ENCODE measurements at regions not wholly inside any gene's neighbourhood (a gene's known extent, or its start where the extent isn't known, plus 50 kb on each side); places are given as distances from the start of the nearest gene placed in this dataset.

DNA sequence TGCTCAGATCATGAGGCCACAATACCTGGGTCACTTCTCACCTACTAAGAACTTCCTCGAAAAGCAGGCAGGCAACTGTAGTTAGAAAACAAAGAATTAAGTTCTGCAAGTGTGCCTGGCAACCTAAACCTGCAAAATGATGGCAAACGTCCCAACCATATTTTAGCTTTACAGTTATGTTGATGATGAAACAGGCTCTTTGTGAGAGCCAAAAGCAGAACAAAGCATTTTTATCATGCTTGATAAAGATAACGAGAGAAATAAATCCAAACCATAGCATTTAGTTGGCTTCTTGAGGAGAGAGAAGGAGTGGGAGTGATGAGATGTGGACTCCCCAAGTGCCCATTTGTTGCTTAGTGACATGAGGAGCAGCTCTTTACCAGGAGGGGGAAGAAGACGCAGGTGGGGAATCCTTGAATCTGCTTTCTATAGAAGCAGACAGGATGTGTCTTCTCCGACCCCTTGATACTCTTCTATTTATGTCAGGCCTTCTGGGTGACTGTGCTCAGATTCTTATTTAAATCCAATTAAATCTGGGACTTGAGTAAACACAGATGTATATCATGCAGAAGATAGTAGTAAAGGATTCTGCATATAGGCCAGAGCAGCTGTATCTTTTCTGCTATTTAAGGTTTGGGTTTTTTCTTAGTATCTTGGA lies 221.2 kb downstream of the TMEM167A start:
- no peak for DNase-seq (ENCODE audit: extremely low read depth in 1 of 2, low read depth in 1 of 2)

GRCh38 chr5:82854956-82855355 lies 222.2 kb downstream of the TMEM167A start:
- no peak for DNase-seq (ENCODE audit: extremely low read depth in 1 of 2, low read depth in 1 of 2)

DNA sequence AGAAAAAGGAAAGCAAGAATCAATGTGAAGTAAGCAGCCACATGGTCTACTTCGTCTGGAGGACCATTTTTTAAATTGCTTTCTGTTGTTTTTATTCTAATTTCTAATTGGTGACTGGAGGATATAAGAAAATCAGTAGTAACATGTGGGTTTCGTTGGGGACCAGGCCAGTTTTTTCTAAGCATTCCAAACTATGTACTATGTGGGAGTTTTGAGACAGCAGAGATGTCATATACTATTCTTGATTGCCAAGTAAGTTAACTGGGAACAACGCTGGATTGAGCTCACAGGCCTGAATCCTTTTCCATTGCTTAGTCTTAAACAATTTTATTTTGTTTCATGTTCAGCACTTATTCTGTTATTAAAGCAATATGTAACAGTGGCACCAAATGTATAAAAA lies 225.7 kb downstream of the TMEM167A start:
- DNase-seq (ENCODE audit: extremely low read depth in 1 of 2, low read depth in 1 of 2) = no peak

DNA sequence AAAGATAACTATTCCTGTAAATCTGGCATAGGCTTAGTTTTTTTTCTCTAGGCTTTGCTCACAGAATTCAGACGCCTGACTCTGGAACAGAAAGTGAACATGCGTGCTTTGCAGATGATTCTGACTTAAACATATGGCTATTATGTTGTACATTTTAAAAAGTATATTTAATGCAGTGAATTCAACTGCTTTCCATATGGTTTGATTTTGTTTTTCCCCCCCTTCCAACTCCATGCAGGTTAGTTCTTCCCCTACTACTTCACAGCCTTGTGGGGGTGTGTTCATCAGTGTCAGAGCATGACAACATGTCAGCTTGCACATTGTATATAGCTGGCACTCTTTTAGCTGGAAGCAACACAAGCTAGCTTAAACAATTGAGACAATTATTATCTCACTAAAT lies 226.8 kb downstream of the TMEM167A start:
- no peak for DNase-seq (ENCODE audit: extremely low read depth in 1 of 2, low read depth in 1 of 2)

DNA sequence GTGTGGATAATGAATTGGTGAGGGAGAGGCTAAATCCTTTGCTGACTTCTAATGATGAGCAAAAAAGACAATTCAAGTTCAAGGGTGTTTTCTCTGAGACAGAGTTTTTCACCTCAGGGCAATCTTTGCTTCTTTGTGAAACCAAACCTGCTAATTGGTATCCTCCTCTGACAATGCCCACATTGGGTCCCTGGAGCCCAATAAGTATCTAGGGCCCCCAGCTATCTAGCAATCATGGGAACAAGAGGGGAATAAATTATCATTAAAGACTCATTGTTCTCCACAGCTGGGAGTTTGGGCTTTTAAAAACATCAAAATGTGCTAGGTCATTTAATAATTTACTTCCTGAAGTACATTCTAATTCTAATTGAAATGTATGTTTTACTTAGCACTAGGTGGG lies 227.3 kb downstream of the TMEM167A start:
- no peak for DNase-seq (ENCODE audit: extremely low read depth in 1 of 2, low read depth in 1 of 2)

GRCh38 chr5:82847562-82847961 lies 229.6 kb downstream of the TMEM167A start:
- no peak for DNase-seq (ENCODE audit: extremely low read depth in 1 of 2, low read depth in 1 of 2)

GRCh38 chr5:82839881-82840280 lies 237.3 kb downstream of the TMEM167A start:
- DNase-seq (ENCODE audit: extremely low read depth in 1 of 2, low read depth in 1 of 2) = no peak

GRCh38 chr5:82835488-82835887 lies 241.7 kb downstream of the TMEM167A start:
- DNase-seq (ENCODE audit: extremely low read depth in 1 of 2, low read depth in 1 of 2) = no peak

DNA sequence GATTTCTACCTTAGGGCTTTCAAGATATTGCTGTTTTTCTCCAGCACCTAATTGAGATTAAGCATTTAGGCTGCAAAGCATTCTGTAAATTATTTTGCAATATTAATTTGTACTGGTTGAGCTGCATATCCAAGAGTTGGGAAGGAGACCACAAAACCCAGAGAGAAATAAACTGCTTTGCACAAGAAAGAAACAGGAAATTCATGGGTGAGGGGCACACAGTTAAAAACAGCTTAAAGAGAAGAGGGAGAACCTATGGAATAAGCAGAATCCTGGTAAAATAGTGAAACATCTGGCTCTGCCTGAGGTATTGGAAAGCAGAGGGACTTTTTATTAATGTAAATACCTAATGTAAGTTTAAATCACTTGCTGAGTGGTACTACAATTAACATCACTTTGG lies 243.0 kb downstream of the TMEM167A start:
- DNase-seq (ENCODE audit: extremely low read depth in 1 of 2, low read depth in 1 of 2) = no peak

DNA sequence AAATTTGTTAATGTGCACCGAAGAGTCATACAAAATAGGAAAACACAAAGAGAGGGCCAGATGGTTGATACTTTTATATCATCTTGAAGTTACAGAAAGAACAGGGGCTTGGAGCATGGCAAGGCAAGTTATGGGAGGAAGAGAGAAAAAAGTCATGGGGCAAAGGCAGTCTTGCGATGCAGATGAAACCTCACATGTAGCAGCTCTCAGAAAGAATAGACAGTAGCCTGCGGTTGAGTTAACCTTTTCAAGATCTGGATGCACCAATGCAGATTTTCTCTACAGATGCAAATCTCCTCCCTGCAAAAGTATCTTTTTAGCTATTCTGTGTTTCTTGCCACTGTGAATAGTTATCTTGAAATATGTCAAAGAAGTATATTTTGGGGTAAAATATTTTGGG lies 243.9 kb downstream of the TMEM167A start:
- no peak for DNase-seq (ENCODE audit: extremely low read depth in 1 of 2, low read depth in 1 of 2)

GRCh38 chr5:82832445-82832844 lies 244.7 kb downstream of the TMEM167A start:
- DNase-seq (ENCODE audit: extremely low read depth in 1 of 2, low read depth in 1 of 2) = no peak

DNA sequence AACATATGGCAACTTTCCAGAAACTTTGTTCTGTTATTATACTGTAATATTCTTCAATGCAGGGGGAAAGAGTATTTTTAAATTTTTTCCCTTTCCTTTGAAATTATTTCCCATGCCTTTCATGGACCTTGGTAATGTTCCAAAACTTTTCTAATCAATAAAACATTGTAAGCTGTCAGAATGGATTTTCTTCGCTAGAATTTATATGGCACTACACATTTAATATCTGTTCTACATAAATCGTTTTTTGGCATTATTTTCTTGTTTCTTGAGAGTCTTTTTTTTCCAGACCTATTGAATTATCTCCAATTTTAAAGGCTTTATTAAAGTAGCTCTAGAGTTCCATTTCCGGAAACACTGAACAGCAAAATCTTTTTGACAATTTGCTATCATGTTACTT lies 249.0 kb downstream of the TMEM167A start:
- DNase-seq (ENCODE audit: extremely low read depth in 1 of 2, low read depth in 1 of 2) = no peak

- no peak for DNase-seq (ENCODE audit: extremely low read depth in 1 of 2, low read depth in 1 of 2)
Observed at GRCh38 chr5:82827651-82828050, 249.5 kb downstream of the TMEM167A start.

DNA sequence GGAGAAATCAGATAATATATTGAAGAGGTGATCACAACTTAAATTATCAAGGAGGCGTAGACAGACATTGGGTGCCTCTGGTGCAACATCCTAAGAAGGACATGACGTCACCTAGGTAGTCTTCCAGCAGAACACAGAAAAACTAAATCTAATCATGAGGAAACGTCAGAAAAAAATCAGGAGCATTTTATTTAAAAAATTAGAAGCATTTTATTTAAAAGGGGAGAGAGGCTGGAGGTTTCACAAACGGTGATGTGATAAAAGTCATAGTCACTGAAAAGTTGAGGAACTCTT lies 254.6 kb downstream of the TMEM167A start:
- DNase-seq (ENCODE audit: extremely low read depth in 1 of 2, low read depth in 1 of 2) = no peak

- no peak for DNase-seq (ENCODE audit: extremely low read depth in 1 of 2, low read depth in 1 of 2)
Observed at GRCh38 chr5:82821846-82822633, 255.2 kb downstream of the TMEM167A start.

DNA sequence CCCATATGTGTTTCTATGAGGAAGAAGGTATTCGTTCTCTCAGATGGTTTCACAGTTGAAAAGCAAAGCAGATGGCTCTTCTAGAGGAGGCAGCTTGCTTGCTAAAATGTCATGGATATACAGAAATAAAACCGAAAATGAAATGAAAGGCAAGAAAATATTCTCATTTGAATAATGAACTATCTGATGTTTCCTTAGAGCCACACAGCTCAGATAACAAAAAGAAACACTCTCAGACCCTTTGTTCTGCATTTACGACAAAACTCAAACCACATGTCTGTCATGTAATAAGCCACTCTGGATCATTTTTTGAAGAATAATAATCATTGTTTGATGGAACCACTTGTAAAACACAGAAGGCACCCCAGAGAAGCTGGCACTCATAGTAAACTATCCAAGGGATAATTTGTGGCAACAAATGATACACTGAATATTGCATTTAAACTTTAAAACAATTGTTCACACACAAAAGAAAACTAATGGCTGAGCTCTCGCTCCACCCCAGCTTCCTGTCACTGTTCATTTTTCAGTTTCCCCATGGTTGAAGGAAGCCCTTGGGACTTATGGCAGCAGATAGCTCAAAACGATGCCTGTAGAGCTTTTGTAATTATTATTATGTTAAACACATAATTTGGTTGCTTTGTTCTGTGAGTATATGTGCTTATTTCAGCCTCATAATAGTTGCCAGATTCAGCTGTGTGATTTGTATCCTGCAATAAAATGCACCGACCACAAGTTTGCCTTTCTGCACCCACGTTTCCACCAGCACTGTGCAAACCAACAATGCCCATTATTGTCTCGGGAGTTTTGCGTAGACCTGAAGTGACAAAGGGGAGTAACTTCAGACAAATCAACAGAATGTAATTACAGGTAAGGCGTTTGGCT lies 256.0 kb downstream of the TMEM167A start:
- DNase-seq (ENCODE audit: extremely low read depth in 1 of 2, low read depth in 1 of 2) = no peak

DNA sequence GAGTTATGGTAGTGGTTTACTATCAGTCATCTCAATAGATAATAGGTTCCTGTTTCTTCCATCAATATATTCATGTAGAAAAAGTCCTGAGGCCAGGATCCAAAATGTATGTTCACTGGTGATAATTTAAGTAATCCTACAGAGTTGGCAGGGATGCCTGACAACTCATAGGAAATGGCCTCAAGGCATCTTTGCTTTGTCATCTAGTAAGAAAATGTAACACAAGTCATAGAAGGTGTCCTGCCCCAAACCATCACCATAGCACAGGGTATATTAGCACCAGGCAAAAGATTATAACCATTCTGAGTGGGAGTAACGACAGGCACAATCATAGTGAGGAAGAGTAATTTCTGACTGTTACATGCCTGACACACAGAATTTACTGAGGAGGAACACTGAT lies 257.0 kb downstream of the TMEM167A start:
- DNase-seq (ENCODE audit: extremely low read depth in 1 of 2, low read depth in 1 of 2) = no peak

DNA sequence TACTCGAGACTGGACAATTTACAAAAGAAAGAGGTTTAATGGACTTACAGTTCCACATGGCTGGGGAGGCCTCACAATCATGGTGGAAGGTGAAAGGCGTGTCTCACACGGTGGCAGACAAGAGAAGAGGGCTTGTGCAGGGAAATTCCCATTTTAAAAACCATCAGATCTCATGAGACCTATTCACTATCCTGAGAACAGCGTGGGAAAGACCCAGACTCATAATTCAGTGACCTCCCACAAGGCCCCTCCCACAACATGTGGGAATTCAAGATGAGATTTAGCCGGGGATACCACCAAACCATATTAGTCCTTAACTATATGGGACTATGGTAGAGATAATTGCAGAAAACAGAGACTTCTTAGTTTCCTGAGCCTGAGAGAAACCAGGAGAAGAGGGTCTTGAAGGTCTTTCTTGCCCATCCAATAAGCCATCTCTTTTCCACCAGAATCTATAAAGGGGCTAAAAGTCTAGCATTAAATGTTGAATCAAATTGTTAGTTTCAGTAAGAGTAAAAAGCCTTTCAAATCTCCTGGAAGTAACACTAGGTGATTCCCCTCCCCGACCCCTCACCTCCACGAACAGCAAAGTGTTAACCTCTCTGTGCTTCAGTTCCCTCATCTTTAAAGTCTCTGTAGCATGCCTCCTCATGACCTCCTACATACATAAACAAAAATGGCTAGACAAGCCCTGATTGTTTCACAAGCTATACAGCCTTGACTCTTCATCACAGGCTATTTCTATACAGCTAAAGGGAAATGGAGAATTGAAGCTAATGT lies 259.1 kb downstream of the TMEM167A start:
- no peak for DNase-seq (ENCODE audit: extremely low read depth in 1 of 2, low read depth in 1 of 2)

DNA sequence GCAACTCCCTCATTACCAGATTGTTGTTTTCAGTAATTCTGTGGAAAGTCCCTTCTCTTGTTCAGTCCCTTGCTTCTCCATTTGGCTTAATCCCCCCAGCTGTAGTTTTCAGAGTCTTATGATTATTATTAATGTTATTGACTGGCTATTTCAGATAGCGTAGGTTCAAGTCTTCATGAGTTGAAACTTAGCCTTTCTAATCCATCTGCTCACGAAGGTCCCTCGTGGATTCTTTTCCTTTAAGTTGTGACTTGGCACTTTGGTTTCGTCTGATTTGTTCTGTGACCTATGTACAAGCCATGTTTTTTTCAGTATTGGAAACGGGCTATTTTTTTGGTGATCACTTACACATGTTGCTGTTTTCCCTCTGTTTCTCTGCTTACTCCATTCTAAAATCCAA lies 260.3 kb downstream of the TMEM167A start:
- no peak for DNase-seq (ENCODE audit: extremely low read depth in 1 of 2, low read depth in 1 of 2)

GRCh38 chr5:82815871-82816270 lies 261.3 kb downstream of the TMEM167A start:
- no peak for DNase-seq (ENCODE audit: extremely low read depth in 1 of 2, low read depth in 1 of 2)

GRCh38 chr5:82813861-82814260 lies 263.3 kb downstream of the TMEM167A start:
- no peak for DNase-seq (ENCODE audit: extremely low read depth in 1 of 2, low read depth in 1 of 2)

Data from stimulated activated CD8-positive, alpha-beta memory T cell treated with anti-CD3 and anti-CD28 coated beads, Interleukin-7, amount 100 ng/mL, for 48 hours (primary cell).